H7 (cell line): ENCODE measurements at regions not wholly inside any gene's neighbourhood (a gene's known extent, or its start where the extent isn't known, plus 50 kb on each side); places are given as distances from the start of the nearest gene placed in this dataset.
"Not testable (repeated sequence)": the region's sequence is repeated elsewhere in the genome, so short reads cannot be mapped to it uniquely, and the experiment has no call there.

ENCODE experiments used
- DNase-seq: peaks from one replicate; pipeline ENCODE4 v3.0.0; 2012
- H3K27me3 ChIP-seq: 2 replicates; pipeline ENCODE4 v1.6.0; 2011; ENCODE audit warnings: mild to moderate bottlenecking, low read length; ENCODE audit not compliant: control insufficient read depth, insufficient read depth
- H3K36me3 ChIP-seq: replicated peaks from 2 replicates; pipeline ENCODE4 v1.5.1; 2011; ENCODE audit warnings: low read length; ENCODE audit not compliant: control insufficient read depth, insufficient read depth
- H3K4me3 ChIP-seq: 2 replicates; pipeline ENCODE4 v1.5.1; 2011; ENCODE audit warnings: low read depth, mild to moderate bottlenecking, control low read depth, low read length, moderate library complexity; ENCODE audit not compliant: insufficient read depth

- peak; percentile 93 for DNase-seq
- H3K4me3 ChIP-seq, result no peak overlapping the region; the same call in 1 of the 2 replicates
Measured at GRCh38 chr7:73918926-73919693, 58.2 kb downstream of the TMEM270 start.

DNA sequence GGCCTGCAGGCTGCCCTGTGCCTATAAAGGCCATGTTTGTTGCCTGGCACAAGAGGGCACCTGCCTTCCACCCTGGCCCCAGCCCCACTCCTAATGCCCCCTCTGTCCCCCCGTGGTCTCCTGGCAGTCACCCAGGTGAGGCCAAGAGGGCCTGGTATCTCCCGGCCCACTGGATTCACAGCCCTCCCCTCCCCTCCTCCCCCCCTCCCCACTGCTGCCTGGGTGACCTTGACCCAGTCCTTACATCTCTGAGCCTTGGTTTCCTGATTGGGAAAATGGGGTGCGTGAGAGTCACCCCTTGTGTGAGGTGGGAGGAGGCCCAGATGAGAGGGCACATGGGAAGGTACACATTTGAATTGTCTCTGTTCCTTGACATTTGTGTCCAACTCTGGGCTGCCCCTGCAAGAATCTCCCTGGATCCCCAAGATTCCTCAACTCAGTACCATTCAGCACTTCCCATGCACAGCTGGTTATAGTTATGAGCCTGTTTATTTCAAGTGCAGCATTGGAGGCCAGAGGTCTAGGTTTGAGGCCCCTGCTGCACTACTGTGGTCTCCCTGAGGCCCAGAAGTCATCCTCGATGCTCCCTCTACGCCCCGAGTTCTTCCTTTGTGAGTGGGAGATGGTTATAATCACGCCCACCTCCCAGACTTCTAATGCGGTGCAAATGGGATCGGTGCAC lies 58.9 kb downstream of the TMEM270 start:
- DNase-seq, result peak; percentile 30
- no peaks in the 10 kb centered on the region for H3K36me3 ChIP-seq
- H3K4me3 ChIP-seq, result no peak overlapping the region; the same call in 1 of the 2 replicates
- H3K27me3 ChIP-seq, result peaks cover 1% of the 10 kb centered on the region; the same call in 1 of the 2 replicates

More at GRCh38 chr7:73918926-73919693, 58.2 kb downstream of the TMEM270 start:
- Histone ChIP-seq H3K36me3 (no peaks in the 10 kb centered on the region), H3K27me3 (peaks cover 1% of the 10 kb centered on the region; the same call in 1 of the 2 replicates)

DNA sequence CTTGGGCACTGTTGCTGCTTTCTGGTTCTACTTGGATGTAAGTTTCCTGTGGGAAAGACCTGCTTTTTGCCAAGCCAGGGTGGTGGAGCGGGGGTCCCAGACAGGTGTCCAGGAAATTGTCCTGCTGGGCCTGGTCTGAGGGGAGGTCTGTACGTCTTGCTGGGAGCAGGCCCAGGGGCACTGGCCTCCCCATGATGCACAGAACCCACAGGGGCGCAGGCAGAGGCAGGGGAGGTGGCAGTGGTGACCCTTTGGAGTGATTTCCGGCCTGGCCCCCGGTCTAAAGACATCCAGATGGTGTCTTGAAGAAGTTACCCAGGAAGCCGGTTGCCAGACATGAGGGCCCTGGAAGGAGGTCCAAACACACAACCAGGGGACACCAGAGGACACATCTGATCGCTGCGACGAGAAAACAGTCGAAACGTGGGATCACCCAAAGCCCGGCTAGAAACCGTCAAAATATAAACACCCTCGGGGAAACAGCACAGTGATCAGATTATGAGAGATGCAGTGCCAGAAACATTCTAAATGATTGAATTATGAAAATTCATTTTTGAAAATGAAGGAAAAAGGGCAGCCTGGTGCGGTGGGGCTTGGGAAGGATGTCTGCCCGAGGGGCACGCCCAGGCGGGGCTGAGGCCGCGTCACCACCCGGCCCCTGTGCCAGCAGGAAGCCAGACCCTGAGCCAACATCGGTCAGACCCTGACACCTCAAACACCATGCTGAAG lies 59.6 kb downstream of the TMEM270 start:
- no peak overlapping the region for H3K4me3 ChIP-seq

GRCh38 chr7:73921623-73922528 lies 60.9 kb downstream of the TMEM270 start:
- no peak overlapping the region for H3K4me3 ChIP-seq
- DNase-seq, result peak; percentile 22
- H3K27me3 ChIP-seq, result peaks cover 1% of the 10 kb centered on the region; the same call in 1 of the 2 replicates
- no peaks in the 10 kb centered on the region for H3K36me3 ChIP-seq

More for the DNA sequence above, 59.6 kb downstream of the TMEM270 start:
- peak; percentile 36 for DNase-seq
- Histone ChIP-seq H3K36me3 (no peaks in the 10 kb centered on the region), H3K27me3 (peaks cover 1% of the 10 kb centered on the region; the same call in 1 of the 2 replicates)

DNA sequence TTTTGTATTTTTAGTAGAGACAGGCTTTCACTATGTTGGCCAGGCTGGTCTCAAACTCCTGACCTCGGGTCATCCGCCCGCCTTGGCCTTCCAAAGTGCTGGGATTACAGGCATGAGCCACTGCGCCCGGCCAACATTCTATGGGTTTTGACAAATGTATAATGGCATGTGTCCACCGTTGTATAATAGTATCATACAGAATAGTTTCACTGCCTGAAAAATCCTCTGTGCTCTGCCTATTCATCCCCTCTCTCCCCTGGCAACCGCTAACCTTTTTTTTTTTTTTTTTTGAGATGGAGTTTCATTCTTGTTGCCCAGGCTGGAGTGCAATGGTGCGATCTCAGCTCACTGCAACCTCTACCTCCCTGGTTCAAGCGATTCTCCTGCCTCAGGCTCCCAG lies 67.7 kb downstream of the TMEM270 start:
- H3K4me3 ChIP-seq, DNase-seq, H3K36me3 ChIP-seq, H3K27me3 ChIP-seq: not testable (repeated sequence)

GRCh38 chr7:73931502-73931901 lies 70.5 kb downstream of the TMEM270 start:
- Histone ChIP-seq H3K36me3 (no peaks in the 10 kb centered on the region), H3K4me3 (no peak overlapping the region), H3K27me3 (no peaks in the 10 kb centered on the region)
- DNase-seq, result no peak

GRCh38 chr7:73932364-73932763 lies 71.4 kb downstream of the TMEM270 start:
- no peak for DNase-seq
- no peak overlapping the region for H3K4me3 ChIP-seq
- no peaks in the 10 kb centered on the region for H3K36me3 ChIP-seq
- H3K27me3 ChIP-seq, result no peaks in the 10 kb centered on the region

DNA sequence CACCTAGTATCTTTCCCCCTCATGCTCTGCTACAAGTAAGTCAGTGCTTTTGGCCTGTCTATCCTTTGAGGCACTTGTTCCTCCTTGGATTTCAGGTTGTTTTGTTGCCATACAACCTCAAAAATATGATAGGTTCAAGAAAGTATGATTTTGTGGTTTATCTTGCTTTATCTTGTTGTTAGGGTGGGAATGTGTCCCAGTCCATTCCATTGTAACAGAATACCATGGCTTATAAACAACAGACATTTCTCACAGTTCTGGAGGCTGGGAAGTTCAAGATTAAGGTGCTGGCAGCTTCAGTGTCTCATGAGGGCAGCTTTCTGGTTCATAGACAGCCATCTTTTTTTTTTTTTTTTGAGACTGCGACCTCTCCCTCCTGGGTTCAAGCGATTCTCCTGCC lies 72.1 kb downstream of the TMEM270 start:
- no peak for DNase-seq
- H3K36me3 ChIP-seq, result no peaks in the 10 kb centered on the region
- H3K27me3 ChIP-seq, result no peaks in the 10 kb centered on the region
- no peak overlapping the region for H3K4me3 ChIP-seq

GRCh38 chr7:73936967-73937366 lies 76.0 kb downstream of the TMEM270 start:
- DNase-seq, result no peak
- Histone ChIP-seq H3K36me3 (no peaks in the 10 kb centered on the region), H3K4me3 (no peak overlapping the region), H3K27me3 (no peaks in the 10 kb centered on the region)

DNA sequence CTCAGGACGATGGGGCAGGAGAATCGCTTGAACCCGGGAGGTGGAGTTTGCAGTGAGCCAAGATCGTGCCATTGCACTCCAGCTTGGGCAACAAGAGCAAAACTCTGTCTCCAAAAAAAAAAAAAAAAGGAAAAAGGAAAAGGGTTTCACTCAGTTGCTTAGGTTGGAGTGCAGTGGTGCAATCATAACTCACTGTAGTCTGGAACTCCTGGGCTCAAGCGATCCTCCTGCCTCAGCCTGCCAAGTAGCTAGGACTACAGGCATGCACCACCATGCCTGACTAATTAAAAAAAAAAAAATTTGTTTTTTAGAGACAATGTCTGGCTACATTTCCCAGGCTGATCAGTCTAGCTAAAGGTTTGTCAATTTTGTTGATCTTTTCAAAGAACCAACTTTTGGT lies 76.7 kb downstream of the TMEM270 start:
- not testable (repeated sequence) for DNase-seq, H3K27me3 ChIP-seq, H3K36me3 ChIP-seq, H3K4me3 ChIP-seq

GRCh38 chr7:73939528-73939927 lies 78.6 kb downstream of the TMEM270 start:
- Histone ChIP-seq H3K36me3 (no peaks in the 10 kb centered on the region), H3K27me3 (no peaks in the 10 kb centered on the region), H3K4me3 (no peak overlapping the region)
- DNase-seq, result no peak

GRCh38 chr7:73940701-73941238 lies 79.8 kb downstream of the TMEM270 start:
- no peaks in the 10 kb centered on the region for H3K36me3 ChIP-seq
- H3K27me3 ChIP-seq, result no peaks in the 10 kb centered on the region
- no peak overlapping the region for H3K4me3 ChIP-seq
- no peak for DNase-seq

DNA sequence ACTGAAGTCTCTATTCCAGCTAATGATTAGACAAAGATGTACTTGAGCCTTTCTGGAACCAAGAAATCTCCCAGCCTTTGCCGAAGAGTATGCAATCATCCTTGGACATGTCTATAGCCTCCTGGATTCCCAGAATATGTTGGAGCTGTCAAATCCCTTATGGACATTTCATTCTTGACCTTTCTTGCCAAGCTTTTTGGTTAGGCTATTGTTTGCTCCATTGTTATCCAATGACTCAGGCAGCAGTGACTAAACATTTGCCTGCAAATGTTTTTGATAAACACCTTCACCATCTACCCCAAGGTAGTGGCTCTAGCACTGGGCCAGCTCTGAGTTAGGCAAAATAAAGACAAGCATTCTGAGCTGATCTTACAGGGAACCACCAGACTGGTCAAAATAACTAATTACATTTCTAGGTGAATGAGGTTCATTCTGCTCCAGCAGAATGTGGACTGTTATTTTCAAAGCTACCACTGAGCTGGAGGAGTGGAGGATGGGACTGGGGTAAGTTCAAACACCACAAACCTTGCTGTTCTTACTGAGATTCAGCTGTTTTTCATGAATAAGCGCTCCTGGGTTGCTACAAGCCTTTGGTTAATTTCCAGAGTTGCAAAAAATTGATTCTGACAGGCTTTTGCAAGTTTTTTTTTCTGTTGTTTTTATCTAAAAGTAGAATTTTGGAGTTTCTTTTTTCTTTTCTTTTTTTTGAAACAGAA lies 81.0 kb downstream of the TMEM270 start:
- Histone ChIP-seq H3K36me3 (no peaks in the 10 kb centered on the region), H3K27me3 (no peaks in the 10 kb centered on the region), H3K4me3 (no peak overlapping the region)
- no peak for DNase-seq
